DND-41 (cell line): ENCODE measurements at regions not wholly inside any gene's neighbourhood (a gene's known extent, or its start where the extent isn't known, plus 50 kb on each side); places are given as distances from the start of the nearest gene placed in this dataset.

ENCODE experiments used
- ATAC-seq: fragments of 200-7000 bp; cut with Tn5 transposase; 3 replicates; pipeline ENCODE4 v1.9.1; 2021; ENCODE audit warnings: low read depth; ENCODE audit not compliant: insufficient read depth
- DNase-seq: peaks from one replicate; pipeline ENCODE4 v3.0.0-alpha.2; 2020
- H2AFZ ChIP-seq: 2 replicates; pipeline ENCODE4 v1.6.0; 2012; ENCODE audit warnings: low read depth, low read length
- H3K27ac ChIP-seq: 2 replicates; pipeline ENCODE4 v1.5.1; 2012; ENCODE audit warnings: low read length, inconsistent platforms
- H3K27me3 ChIP-seq: fragments of 200-600 bp; sonication (generic); 2 replicates; pipeline ENCODE4 v1.6.0; 2012; ENCODE audit warnings: low read length, mild to moderate bottlenecking, inconsistent platforms; ENCODE audit not compliant: insufficient read depth, poor library complexity
- H3K36me3 ChIP-seq: 2 replicates; pipeline ENCODE4 v1.5.1; 2012; ENCODE audit warnings: low read length, inconsistent platforms; ENCODE audit not compliant: insufficient read depth
- H3K4me1 ChIP-seq: 2 replicates; pipeline ENCODE4 v1.5.1; 2012; ENCODE audit warnings: mild to moderate bottlenecking, low read length; ENCODE audit not compliant: insufficient read depth
- H3K4me2 ChIP-seq: 2 replicates; pipeline ENCODE4 v1.6.0; 2012; ENCODE audit warnings: mild to moderate bottlenecking, moderate library complexity, low read length, inconsistent platforms; ENCODE audit not compliant: insufficient read depth
- H3K4me3 ChIP-seq, 2 experiments: fragments of 200-600 bp in 1 of 2; shearing (Covaris generic) in 1 of 2; 2 replicates each; pipeline ENCODE4 v1.5.1; 2012 to 2016; ENCODE audit warnings: inconsistent platforms in 2 of 2, low read length in 2 of 2, mild to moderate bottlenecking in 2 of 2, low read depth in 1 of 2, moderate library complexity in 1 of 2
- H3K79me2 ChIP-seq: 2 replicates; pipeline ENCODE4 v1.6.0; 2012; ENCODE audit warnings: low read length, inconsistent platforms; ENCODE audit not compliant: insufficient read depth
- H3K9ac ChIP-seq: 2 replicates; pipeline ENCODE4 v1.6.0; 2012; ENCODE audit warnings: low read depth, mild to moderate bottlenecking, inconsistent platforms, low read length, moderate library complexity
- H3K9me3 ChIP-seq: 2 replicates; pipeline ENCODE4 v1.5.1; 2012; ENCODE audit warnings: low read length, moderate library complexity, mild to moderate bottlenecking, inconsistent platforms; ENCODE audit not compliant: insufficient read depth, severe bottlenecking
- H4K20me1 ChIP-seq: 2 replicates; pipeline ENCODE4 v1.6.0; 2012; ENCODE audit warnings: low read length; ENCODE audit not compliant: insufficient read depth
- CTCF ChIP-seq: IDR thresholded peaks from 2 replicates; pipeline ENCODE4 v1.5.1; 2012; ENCODE audit warnings: borderline replicate concordance, low read length, moderate library complexity, mild to moderate bottlenecking; ENCODE audit not compliant: poor library complexity, severe bottlenecking; ENCODE audit errors: extremely low read depth
- EZH2 ChIP-seq: IDR thresholded peaks from 3 replicates; pipeline ENCODE4 v1.6.1; 2012; ENCODE audit warnings: borderline replicate concordance, low read depth, mild to moderate bottlenecking, moderate library complexity, low read length, inconsistent platforms; ENCODE audit not compliant: severe bottlenecking

- no peak overlapping the region for H3K4me2 ChIP-seq
- H3K9ac ChIP-seq: no peak overlapping the region
- H3K27me3 ChIP-seq: no peaks in the 10 kb centered on the region
- DNase-seq: no peak
- TF ChIP-seq CTCF (no peak), EZH2 (no peak)
- no peaks in the 10 kb centered on the region for H3K9me3 ChIP-seq
- H3K4me1 ChIP-seq: no peaks in the 10 kb centered on the region
- H3K27ac ChIP-seq: no peak overlapping the region
- H3K4me3 ChIP-seq: no peak overlapping the region
- no peak overlapping the region for H2AFZ ChIP-seq
- no peak for ATAC-seq
- no peaks in the 10 kb centered on the region for H4K20me1 ChIP-seq
- no peaks in the 10 kb centered on the region for H3K79me2 ChIP-seq
- no peaks in the 10 kb centered on the region for H3K36me3 ChIP-seq
These were observed 200.5 kb upstream of the TPM1 start for GRCh38 chr15:62841891-62842559.

DNA sequence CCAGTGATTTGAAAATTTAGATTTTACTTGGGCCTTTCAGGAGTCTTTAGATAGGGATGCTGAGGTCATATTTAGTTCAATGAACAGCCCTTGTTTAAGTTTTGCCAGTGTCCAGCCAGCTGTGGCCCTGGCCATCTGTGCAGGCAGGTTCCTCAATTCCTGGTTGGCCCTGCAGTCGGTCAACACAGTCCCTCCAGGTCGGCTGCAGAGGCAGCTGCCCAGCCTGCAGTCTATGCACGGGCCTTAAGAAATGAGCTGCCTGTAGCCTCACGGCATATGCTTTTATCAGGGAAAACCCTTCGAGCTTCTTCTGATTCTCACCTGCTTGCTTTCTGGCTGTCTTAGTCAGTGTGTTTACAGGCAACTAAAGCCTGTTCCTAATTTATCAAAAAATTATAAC lies 199.2 kb upstream of the TPM1 start:
- Histone ChIP-seq H3K27me3 (no peaks in the 10 kb centered on the region), H3K27ac (no peak overlapping the region), H4K20me1 (no peaks in the 10 kb centered on the region), H3K9me3 (no peaks in the 10 kb centered on the region), H3K4me1 (no peaks in the 10 kb centered on the region), H3K79me2 (no peaks in the 10 kb centered on the region), H3K4me2 (no peak overlapping the region), H3K4me3 (no peak overlapping the region), H3K9ac (no peak overlapping the region), H2AFZ (no peak overlapping the region), H3K36me3 (no peaks in the 10 kb centered on the region)
- DNase-seq (no peak), ATAC-seq (no peak)
- no peak for TF ChIP-seq EZH2
- TF ChIP-seq CTCF: no peak

GRCh38 chr15:62844564-62845240 lies 197.8 kb upstream of the TPM1 start:
- no peak overlapping the region for H3K4me2 ChIP-seq
- ATAC-seq (no peak), DNase-seq (no peak)
- no peak overlapping the region for H3K4me3 ChIP-seq
- H3K4me1 ChIP-seq: no peaks in the 10 kb centered on the region
- no peaks in the 10 kb centered on the region for H3K27me3 ChIP-seq
- no peaks in the 10 kb centered on the region for H3K36me3 ChIP-seq
- no peaks in the 10 kb centered on the region for H3K9me3 ChIP-seq
- H2AFZ ChIP-seq: no peak overlapping the region
- H4K20me1 ChIP-seq: no peaks in the 10 kb centered on the region
- H3K9ac ChIP-seq: no peak overlapping the region
- H3K27ac ChIP-seq: no peak overlapping the region
- no peaks in the 10 kb centered on the region for H3K79me2 ChIP-seq
- TF ChIP-seq EZH2 (no peak), CTCF (no peak)
